Chondrocyte (in vitro differentiated cells): ENCODE measurements at regions not wholly inside any gene's neighbourhood (a gene's known extent, or its start where the extent isn't known, plus 50 kb on each side); places are given as distances from the start of the nearest gene placed in this dataset.

Experiments used
- DNase-seq: peaks from one replicate; pipeline ENCODE4 v3.0.0; 2021; ENCODE audit warnings: mixed read lengths, low spot score
- H3K27ac Mint-ChIP-seq: one replicate; pipeline ENCODE4 v1.8.0; 2021; ENCODE audit warnings: mild to moderate bottlenecking, moderate library complexity, mixed read lengths; ENCODE audit not compliant: unreplicated experiment
- H3K27me3 Mint-ChIP-seq: 2 replicates; pipeline ENCODE4 v1.8.0; 2021; ENCODE audit warnings: low read depth, mixed read lengths
- H3K36me3 Mint-ChIP-seq: 2 replicates; pipeline ENCODE4 v1.8.0; 2021; ENCODE audit warnings: low read depth, mixed read lengths
- H3K4me1 Mint-ChIP-seq: 2 replicates; pipeline ENCODE4 v1.8.0; 2021; ENCODE audit warnings: low read depth, mild to moderate bottlenecking, mixed read lengths
- H3K4me3 Mint-ChIP-seq: one replicate; pipeline ENCODE4 v1.8.0; 2021; ENCODE audit warnings: mild to moderate bottlenecking, moderate library complexity, mixed read lengths; ENCODE audit not compliant: unreplicated experiment
- H3K9me3 Mint-ChIP-seq: 2 replicates; pipeline ENCODE4 v1.8.0; 2021; ENCODE audit warnings: low read depth, mixed read lengths
- TF ChIP-seq, protein P1 (sequence below): fragments of 200-600 bp; sonication (generic); IDR thresholded peaks from 2 replicates; pipeline ENCODE4 v1.5.0; 2021; ENCODE audit warnings: antibody characterized with exemption, mild to moderate bottlenecking, moderate library complexity

- TF ChIP-seq, protein P1, sequence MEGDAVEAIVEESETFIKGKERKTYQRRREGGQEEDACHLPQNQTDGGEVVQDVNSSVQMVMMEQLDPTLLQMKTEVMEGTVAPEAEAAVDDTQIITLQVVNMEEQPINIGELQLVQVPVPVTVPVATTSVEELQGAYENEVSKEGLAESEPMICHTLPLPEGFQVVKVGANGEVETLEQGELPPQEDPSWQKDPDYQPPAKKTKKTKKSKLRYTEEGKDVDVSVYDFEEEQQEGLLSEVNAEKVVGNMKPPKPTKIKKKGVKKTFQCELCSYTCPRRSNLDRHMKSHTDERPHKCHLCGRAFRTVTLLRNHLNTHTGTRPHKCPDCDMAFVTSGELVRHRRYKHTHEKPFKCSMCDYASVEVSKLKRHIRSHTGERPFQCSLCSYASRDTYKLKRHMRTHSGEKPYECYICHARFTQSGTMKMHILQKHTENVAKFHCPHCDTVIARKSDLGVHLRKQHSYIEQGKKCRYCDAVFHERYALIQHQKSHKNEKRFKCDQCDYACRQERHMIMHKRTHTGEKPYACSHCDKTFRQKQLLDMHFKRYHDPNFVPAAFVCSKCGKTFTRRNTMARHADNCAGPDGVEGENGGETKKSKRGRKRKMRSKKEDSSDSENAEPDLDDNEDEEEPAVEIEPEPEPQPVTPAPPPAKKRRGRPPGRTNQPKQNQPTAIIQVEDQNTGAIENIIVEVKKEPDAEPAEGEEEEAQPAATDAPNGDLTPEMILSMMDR, result no peak
- Mint-ChIP-seq H3K36me3 (no peaks in the 10 kb centered on the region), H3K9me3 (no peaks in the 10 kb centered on the region), H3K27ac (no peak overlapping the region), H3K27me3 (no peaks in the 10 kb centered on the region), H3K4me1 (no peaks in the 10 kb centered on the region), H3K4me3 (no peak overlapping the region)
- DNase-seq, result no peak
Measured at GRCh38 chr2:150817422-150817821, 330.0 kb upstream of the RND3 start.

DNA sequence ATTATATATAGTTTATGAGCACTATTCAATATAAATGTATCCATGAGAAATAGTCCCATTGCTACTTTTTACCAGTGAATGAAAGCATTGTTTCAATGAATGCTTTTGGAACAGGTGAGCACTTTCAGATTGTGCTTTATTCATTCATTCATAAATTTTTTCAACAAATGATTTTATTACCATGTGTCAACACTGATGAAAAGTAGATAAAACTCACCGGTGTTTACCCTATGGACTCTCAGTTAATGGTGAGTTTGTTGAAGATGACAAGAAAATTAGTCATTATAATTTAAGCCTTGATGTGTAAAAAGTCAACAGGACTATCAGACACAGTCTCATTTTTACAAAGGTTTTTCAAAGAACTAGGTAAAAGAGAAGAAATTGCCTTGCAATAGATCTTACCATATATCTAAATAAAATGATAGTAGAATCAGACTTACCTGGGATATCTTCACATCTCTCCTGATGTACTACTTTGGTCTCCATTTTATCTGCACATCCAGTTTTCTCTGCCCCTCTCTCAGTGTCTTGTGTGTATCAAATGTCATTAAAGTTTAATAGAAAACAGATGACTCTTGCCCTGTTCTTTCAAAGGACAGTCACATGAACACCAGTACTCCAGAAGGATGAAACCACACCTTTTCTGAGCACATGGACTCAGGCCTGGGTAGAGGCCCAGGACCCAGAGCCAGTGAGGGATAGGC lies 325.3 kb upstream of the RND3 start:
- Mint-ChIP-seq H3K27me3 (no peaks in the 10 kb centered on the region), H3K9me3 (no peaks in the 10 kb centered on the region), H3K27ac (no peak overlapping the region), H3K36me3 (no peaks in the 10 kb centered on the region), H3K4me3 (no peak overlapping the region), H3K4me1 (no peaks in the 10 kb centered on the region)
- DNase-seq, result no peak
- TF ChIP-seq, protein P1, result no peak

GRCh38 chr2:150812066-150812465 lies 324.6 kb upstream of the RND3 start:
- Mint-ChIP-seq H3K27ac (no peak overlapping the region), H3K4me3 (no peak overlapping the region), H3K9me3 (no peaks in the 10 kb centered on the region), H3K36me3 (no peaks in the 10 kb centered on the region), H3K27me3 (no peaks in the 10 kb centered on the region), H3K4me1 (no peaks in the 10 kb centered on the region)
- TF ChIP-seq, protein P1, result no peak
- no peak for DNase-seq

DNA sequence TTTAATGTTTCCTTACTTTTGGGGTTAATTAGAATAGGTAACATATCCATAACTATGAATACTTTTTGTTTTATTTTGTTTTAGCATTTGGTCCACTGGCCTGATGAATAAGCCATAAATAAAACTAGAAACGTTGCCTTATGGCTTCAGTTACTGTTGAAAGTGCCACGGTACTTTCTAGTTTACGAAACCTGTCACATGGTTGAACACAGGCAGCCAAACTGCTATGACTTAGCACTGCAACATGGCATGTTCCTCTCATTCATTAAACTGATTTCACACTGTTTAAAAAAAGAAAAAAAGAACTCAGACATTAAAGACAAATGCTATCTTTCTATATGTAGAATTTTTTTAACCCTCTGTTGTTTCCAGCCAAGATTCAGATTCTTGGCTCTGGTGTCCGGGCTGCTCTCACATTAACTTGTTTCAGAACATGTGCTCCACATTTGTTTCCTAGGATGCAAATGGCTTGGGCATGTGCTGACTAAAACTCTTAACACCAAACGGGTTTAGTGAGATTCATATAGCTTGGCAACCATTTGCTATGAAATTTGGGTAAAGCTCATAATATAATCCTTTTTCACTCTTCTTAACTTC lies 323.9 kb upstream of the RND3 start:
- TF ChIP-seq, protein P1, result no peak
- no peaks in the 10 kb centered on the region for H3K4me1 Mint-ChIP-seq
- DNase-seq, result no peak
- H3K4me3 Mint-ChIP-seq, result no peak overlapping the region
- H3K27me3 Mint-ChIP-seq, result no peaks in the 10 kb centered on the region
- no peaks in the 10 kb centered on the region for H3K36me3 Mint-ChIP-seq
- H3K27ac Mint-ChIP-seq, result no peak overlapping the region
- no peaks in the 10 kb centered on the region for H3K9me3 Mint-ChIP-seq

GRCh38 chr2:150809103-150809502 lies 321.6 kb upstream of the RND3 start:
- Mint-ChIP-seq H3K36me3 (no peaks in the 10 kb centered on the region), H3K27me3 (no peaks in the 10 kb centered on the region), H3K27ac (no peak overlapping the region), H3K9me3 (no peaks in the 10 kb centered on the region), H3K4me1 (no peaks in the 10 kb centered on the region), H3K4me3 (no peak overlapping the region)
- TF ChIP-seq, protein P1, result no peak
- DNase-seq, result no peak
